HG03139 (cell line): ENCODE measurements at regions not wholly inside any gene's neighbourhood (a gene's known extent, or its start where the extent isn't known, plus 50 kb on each side); places are given as distances from the start of the nearest gene placed in this dataset.

ENCODE experiments used
- ATAC-seq: cut with Tn5 transposase; IDR thresholded peaks from one replicate; pipeline ENCODE4 v1.9.1; 2021; ENCODE audit not compliant: unreplicated experiment

DNA sequence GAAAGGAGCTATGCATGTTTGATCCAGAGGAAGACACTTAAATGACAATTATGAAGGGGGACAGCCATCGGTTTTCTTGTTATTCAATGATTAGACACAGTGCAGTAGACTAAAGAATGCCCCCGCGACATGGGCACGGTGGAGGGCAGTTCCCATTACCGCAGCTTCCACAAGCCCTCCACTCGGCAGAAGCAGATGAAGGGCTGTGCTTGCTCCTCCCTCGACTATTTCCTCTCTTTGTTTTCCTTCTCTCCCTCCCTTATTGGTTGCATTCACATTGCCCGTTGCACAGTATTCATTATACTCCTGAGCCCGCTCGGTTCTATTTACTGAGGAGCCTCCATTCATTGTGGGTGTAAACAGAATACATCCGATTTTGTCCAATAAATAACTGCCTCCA lies 138.8 kb upstream of the RASSF8 start:
- no peak for ATAC-seq

- ATAC-seq: no peak
Measured at GRCh38 chr12:25822281-25822680, 136.2 kb upstream of the RASSF8 start.

DNA sequence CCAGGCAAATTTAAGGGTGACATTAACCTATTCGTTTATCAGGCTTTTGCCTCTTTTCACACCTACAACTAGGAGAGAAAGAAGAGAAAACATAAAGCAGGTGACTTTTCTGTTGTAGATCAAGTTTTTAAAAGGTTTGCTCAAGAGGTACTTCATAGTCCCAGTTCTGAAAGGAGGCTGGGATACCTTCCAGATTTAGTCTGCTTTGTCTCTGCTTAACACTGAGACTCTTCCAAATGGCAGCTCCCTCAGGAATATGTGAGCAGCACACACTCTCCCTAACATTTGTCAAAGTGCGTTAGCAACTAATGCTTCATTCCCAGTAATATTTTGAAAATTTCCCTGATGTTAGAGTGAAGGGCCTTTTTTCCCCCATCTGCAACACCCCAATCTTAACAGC lies 133.7 kb upstream of the RASSF8 start:
- ATAC-seq: no peak

GRCh38 chr12:25825446-25825845 lies 133.0 kb upstream of the RASSF8 start:
- ATAC-seq: no peak

GRCh38 chr12:25827141-25827540 lies 131.3 kb upstream of the RASSF8 start:
- no peak for ATAC-seq

GRCh38 chr12:25827747-25828146 lies 130.7 kb upstream of the RASSF8 start:
- ATAC-seq: no peak

DNA sequence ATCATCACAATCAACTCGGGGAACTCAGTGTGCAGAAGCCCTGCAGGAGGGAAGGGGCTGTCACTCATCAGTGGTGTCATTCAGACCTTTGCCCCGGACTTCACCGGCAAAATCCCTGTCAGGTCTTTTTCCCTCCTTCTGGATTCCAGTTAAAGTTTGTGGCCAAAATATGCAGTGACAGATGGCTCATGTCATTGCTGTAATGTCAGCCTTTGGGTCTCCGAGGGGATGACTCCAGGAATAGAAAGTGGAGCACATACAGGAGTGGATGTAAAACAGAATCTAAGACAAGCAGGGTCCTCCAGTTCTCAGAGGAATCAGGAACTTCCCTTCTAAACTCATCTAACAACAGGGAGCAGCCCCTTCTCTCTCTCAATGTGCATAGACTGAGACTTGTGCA lies 130.3 kb upstream of the RASSF8 start:
- ATAC-seq: no peak

DNA sequence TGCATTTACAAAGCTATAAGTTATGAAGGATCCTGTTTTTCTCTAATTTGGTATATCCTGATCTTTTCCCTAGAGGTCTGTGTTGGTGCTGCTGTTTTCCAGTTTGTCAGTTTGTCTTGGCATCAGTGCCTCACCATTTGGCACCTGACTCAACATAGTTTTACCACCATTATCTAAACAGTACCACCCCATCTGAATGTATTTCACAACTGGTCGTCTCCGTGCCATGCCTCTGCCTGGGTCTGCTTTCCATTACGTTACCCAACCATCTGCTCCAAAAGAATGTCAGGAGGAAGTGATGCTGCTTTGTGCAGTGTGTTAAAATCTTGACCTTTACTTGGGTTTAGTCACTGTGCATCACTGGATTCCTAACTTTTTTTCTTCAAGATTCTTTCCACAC lies 129.3 kb upstream of the RASSF8 start:
- ATAC-seq: no peak

- ATAC-seq: no peak
Measured at GRCh38 chr12:25830456-25830855, 128.0 kb upstream of the RASSF8 start.

DNA sequence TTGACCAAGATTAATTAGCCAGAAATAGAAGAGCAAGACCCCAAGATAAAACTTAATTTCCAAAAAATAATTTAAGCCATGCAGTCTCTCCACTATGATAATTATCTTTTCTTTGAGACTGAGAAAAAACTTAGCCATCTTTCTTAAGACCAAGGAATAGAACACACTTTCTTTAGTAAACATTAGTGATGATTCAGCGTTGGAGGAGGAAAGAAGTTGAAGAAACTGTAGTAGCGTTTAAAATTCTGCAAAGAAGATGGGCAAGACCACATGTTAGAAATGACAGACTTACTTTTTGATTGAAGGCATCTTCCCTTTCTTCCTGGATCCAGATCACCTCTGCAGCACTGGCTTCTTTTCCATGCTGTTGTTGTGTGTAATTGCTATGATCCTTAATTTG lies 124.8 kb upstream of the RASSF8 start:
- no peak for ATAC-seq

- ATAC-seq: no peak
Measured at GRCh38 chr12:25835385-25835784, 123.1 kb upstream of the RASSF8 start.

- ATAC-seq: no peak
Measured at GRCh38 chr12:25838007-25838406, 120.5 kb upstream of the RASSF8 start.

- ATAC-seq: no peak
Measured at GRCh38 chr12:25839470-25839869, 119.0 kb upstream of the RASSF8 start.

DNA sequence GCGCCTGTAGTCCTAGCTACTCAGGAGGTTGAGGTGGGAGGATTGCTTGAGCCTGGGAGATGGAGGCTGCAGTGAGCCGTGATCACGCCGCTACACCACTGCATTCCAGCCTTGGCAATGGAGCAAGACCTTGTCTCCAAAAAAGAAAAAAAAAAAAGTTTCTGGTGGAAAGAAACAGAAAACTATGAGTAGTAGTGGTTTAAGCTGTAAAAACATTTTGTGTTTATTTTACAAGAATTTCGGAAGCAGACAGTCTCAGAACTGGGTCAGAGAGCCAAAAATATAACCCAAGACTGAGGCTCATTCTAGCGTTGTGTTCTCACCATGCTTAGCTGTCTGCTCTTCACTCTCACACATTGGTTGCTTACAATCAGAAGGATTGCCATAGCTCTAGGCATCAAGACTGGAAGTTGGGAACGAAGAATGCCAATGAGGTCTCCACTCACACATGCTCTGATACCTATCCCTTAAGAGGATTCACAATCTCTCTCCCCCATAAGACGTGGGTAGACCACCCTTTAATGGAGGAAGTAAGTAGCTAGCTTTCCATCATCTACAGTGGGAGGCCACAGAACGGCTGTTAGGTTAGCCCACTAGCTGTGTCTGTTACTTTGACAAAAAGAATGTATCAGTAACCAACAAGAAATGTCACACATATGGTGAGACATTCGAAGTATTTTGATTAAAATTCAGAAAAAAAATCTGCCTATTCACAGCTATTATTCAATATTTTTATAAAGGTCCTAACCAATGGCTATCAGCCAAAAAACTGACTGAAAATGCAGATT lies 117.6 kb upstream of the RASSF8 start:
- ATAC-seq: no peak

DNA sequence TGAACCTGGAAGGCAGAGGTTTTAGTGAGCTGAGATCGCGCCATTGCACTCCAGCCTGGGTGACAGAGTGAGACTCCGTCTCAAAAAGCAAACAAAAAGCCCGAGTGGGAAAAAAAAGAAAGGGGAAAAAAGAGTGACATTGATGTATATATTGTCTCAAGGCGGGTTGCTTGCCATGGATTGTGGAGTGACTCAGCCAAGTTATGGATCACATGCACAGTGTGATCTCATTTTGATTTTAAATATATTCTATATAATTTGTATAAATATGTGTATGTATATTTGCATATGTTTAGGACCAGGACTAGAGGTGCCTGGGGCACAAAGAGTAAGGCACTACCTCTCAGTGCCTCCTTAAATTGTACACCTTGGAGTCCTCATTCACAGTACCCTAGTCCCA lies 116.2 kb upstream of the RASSF8 start:
- ATAC-seq: no peak

DNA sequence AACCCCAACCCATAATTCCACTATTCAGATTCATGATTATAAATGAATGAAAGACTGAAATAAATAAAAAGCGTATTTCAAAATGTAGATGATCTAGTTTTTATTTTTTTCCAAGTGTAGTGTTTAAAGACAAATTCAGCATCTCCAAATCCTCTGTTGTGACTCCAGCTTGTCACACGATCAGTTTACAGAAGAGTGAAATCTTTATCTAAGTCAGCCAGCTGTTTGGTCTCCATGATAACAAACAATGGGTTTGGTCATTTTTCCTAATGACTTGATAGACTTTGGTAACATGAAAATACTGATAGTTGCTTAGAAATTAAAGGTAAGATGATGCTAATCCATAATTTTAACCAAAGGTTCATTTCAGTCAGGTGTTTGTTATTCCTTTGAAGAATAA lies 114.5 kb upstream of the RASSF8 start:
- no peak for ATAC-seq

DNA sequence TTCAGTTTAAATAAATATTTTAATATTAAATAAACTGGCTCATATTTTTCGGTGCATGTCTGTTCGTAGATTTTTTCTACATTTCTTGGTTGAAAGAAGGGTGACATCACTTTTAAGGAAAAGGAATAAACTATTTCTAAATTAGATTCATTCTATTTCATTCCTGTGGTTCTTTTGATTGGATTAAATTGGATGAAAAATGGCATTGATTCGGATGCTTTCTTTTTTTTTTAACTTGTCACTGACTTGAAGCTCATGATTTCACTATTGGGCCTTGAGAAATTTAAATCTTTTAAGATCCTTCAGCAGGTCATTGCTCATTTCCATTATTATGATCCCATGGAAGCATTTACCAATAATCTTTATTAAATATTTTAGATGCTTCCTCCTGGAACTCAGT lies 113.1 kb upstream of the RASSF8 start:
- no peak for ATAC-seq

GRCh38 chr12:25852792-25853191 lies 105.7 kb upstream of the RASSF8 start:
- no peak for ATAC-seq

DNA sequence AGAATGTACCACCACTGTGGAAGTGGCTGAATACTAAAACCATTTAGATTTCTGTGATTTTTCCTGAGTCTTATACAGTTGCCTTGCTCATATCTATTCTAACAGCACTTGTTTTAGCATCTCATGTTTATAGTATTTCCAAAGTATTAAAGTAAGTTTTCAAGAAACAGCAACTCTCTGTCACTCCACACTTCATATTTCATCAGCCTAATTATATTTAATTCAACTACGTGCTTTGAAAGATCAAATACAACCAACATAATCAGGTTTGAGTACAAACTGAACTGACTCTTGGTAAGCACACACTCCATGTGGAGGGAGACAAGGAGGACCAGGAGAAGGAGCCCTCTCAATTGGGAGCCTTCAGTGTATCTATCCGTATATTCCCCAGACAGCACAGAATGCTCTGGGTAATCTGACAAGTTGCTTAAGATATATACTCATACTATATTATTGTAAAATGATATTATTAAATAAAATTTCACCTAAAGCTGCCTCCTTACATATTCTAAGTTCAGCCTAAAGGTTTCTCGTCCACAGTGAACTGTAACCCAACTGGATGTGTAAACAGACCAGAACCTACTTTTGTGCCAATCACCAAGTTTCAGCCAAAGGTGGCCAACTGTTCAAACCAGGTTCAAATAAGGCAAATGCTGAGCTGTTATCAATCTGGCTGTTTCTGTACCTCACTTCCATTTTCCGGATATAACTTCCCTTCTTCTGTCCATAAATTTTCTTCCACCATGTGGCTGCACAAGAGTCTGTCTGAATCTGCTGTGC lies 105.0 kb upstream of the RASSF8 start:
- ATAC-seq: no peak

- no peak for ATAC-seq
Measured at GRCh38 chr12:25854991-25855390, 103.5 kb upstream of the RASSF8 start.

- no peak for ATAC-seq
Measured at GRCh38 chr12:25855716-25856115, 102.8 kb upstream of the RASSF8 start.

- ATAC-seq: no peak
Measured at GRCh38 chr12:25859976-25860375, 98.5 kb upstream of the RASSF8 start.

GRCh38 chr12:25861226-25861625 lies 97.3 kb upstream of the RASSF8 start:
- ATAC-seq: no peak
